MM.1S (cell line): ENCODE measurements at regions not wholly inside any gene's neighbourhood (a gene's known extent, or its start where the extent isn't known, plus 50 kb on each side); places are given as distances from the start of the nearest gene placed in this dataset.

Source experiments
- CTCF ChIP-seq: fragments of 300-600 bp; sonication (generic); IDR thresholded peaks from 2 replicates; pipeline ENCODE4 v1.5.1; 2016; ENCODE audit warnings: antibody characterized with exemption, low read length, mixed read lengths
- EZH2 ChIP-seq: fragments of 300-600 bp; sonication (generic); optimal IDR thresholded peaks from 2 replicates; pipeline ENCODE3; 2017; ENCODE audit warnings: low read depth, mild to moderate bottlenecking, antibody characterized with exemption, low read length, mixed read lengths
- EZH2phosphoT487 ChIP-seq: fragments of 300-600 bp; sonication (generic); IDR thresholded peaks from 2 replicates; pipeline ENCODE4 v1.6.1; 2018; ENCODE audit warnings: antibody characterized with exemption, low read length

GRCh38 chr15:31554261-31554660 lies 227.6 kb downstream of the KLF13 start:
- TF ChIP-seq CTCF (no peak), EZH2 (no peak), EZH2phosphoT487 (no peak)
